MM.1S (cell line): ENCODE measurements at regions not wholly inside any gene's neighbourhood (a gene's known extent, or its start where the extent isn't known, plus 50 kb on each side); places are given as distances from the start of the nearest gene placed in this dataset.

Source experiments
- DNase-seq: peaks from one replicate; pipeline ENCODE4 v3.0.0-alpha.2; 2015
- H2AFZ ChIP-seq: fragments of 300-600 bp; sonication (generic); 2 replicates; pipeline ENCODE4 v1.6.0; 2016; ENCODE audit warnings: antibody characterized with exemption, low read length
- H3F3A ChIP-seq: fragments of 300-600 bp; sonication (generic); 2 replicates; pipeline ENCODE4 v1.6.1; 2016; ENCODE audit warnings: mild to moderate bottlenecking, antibody characterized with exemption, low read length, moderate library complexity, mixed read lengths; ENCODE audit not compliant: insufficient read depth
- H3K27ac ChIP-seq: fragments of 300-600 bp; sonication (generic); 2 replicates; pipeline ENCODE4 v1.5.1; 2016; ENCODE audit warnings: mild to moderate bottlenecking, low read length
- H3K27me3 ChIP-seq: fragments of 300-600 bp; sonication (generic); replicated peaks from 2 replicates; pipeline ENCODE4 v1.6.0; 2016; ENCODE audit warnings: low read length; ENCODE audit not compliant: insufficient read depth
- H3K36me3 ChIP-seq: fragments of 300-600 bp; sonication (generic); replicated peaks from 2 replicates; pipeline ENCODE4 v1.6.1; 2016; ENCODE audit warnings: mild to moderate bottlenecking, low read length, mixed read lengths; ENCODE audit not compliant: insufficient read depth
- H3K4me1 ChIP-seq: fragments of 300-600 bp; sonication (generic); 2 replicates; pipeline ENCODE4 v1.6.1; 2016; ENCODE audit warnings: low read length, mixed read lengths
- H3K4me2 ChIP-seq: fragments of 300-600 bp; sonication (generic); 2 replicates; pipeline ENCODE4 v1.6.0; 2016; ENCODE audit warnings: low read depth, low read length
- H3K4me3 ChIP-seq: fragments of 300-600 bp; sonication (generic); 2 replicates; pipeline ENCODE4 v1.5.1; 2016; ENCODE audit warnings: low read length, mixed read lengths
- H3K79me2 ChIP-seq: fragments of 300-600 bp; sonication (generic); 2 replicates; pipeline ENCODE4 v1.6.1; 2016; ENCODE audit warnings: mixed run types, low read length, mixed read lengths
- H3K9ac ChIP-seq: fragments of 300-600 bp; sonication (generic); 2 replicates; pipeline ENCODE4 v1.6.1; 2016; ENCODE audit warnings: low read length, mixed read lengths
- H3K9me2 ChIP-seq: fragments of 300-600 bp; sonication (generic); replicated peaks from 2 replicates; pipeline ENCODE4 v1.6.1; 2016; ENCODE audit warnings: mild to moderate bottlenecking, low read length, mixed read lengths; ENCODE audit not compliant: insufficient read depth
- H3K9me3 ChIP-seq: fragments of 300-600 bp; sonication (generic); replicated peaks from 2 replicates; pipeline ENCODE4 v1.6.1; 2016; ENCODE audit warnings: mild to moderate bottlenecking, low read length, mixed read lengths; ENCODE audit not compliant: insufficient read depth
- H4K20me1 ChIP-seq: fragments of 300-600 bp; sonication (generic); 2 replicates; pipeline ENCODE4 v1.6.1; 2016; ENCODE audit warnings: mild to moderate bottlenecking, low read length, moderate library complexity, mixed read lengths; ENCODE audit not compliant: insufficient read depth
- CTCF ChIP-seq: fragments of 300-600 bp; sonication (generic); IDR thresholded peaks from 2 replicates; pipeline ENCODE4 v1.5.1; 2016; ENCODE audit warnings: antibody characterized with exemption, low read length, mixed read lengths
- EZH2 ChIP-seq: fragments of 300-600 bp; sonication (generic); optimal IDR thresholded peaks from 2 replicates; pipeline ENCODE3; 2017; ENCODE audit warnings: low read depth, mild to moderate bottlenecking, antibody characterized with exemption, low read length, mixed read lengths
- EZH2phosphoT487 ChIP-seq: fragments of 300-600 bp; sonication (generic); IDR thresholded peaks from 2 replicates; pipeline ENCODE4 v1.6.1; 2018; ENCODE audit warnings: antibody characterized with exemption, low read length

- no peaks in the 10 kb centered on the region for H3K4me1 ChIP-seq
- no peaks in the 10 kb centered on the region for H4K20me1 ChIP-seq
- no peak overlapping the region for H2AFZ ChIP-seq
- H3K4me2 ChIP-seq = no peak overlapping the region
- no peaks in the 10 kb centered on the region for H3K9me3 ChIP-seq
- no peaks in the 10 kb centered on the region for H3K36me3 ChIP-seq
- no peak overlapping the region for H3K4me3 ChIP-seq
- no peaks in the 10 kb centered on the region for H3K9me2 ChIP-seq
- no peak for DNase-seq
- no peaks in the 10 kb centered on the region for H3K27me3 ChIP-seq
- H3K79me2 ChIP-seq = no peaks in the 10 kb centered on the region
- H3K27ac ChIP-seq = no peak overlapping the region
- no peak overlapping the region for H3K9ac ChIP-seq
- TF ChIP-seq EZH2 (no peak), CTCF (no peak), EZH2phosphoT487 (no peak)
- no peaks in the 10 kb centered on the region for H3F3A ChIP-seq
Observed at GRCh38 chr18:54772056-54772455, 56.2 kb upstream of the RAB27B start.

- Histone ChIP-seq H4K20me1 (no peaks in the 10 kb centered on the region), H3K27me3 (no peaks in the 10 kb centered on the region), H3K4me2 (no peak overlapping the region), H3K79me2 (no peaks in the 10 kb centered on the region), H3K4me1 (no peaks in the 10 kb centered on the region), H3F3A (no peaks in the 10 kb centered on the region), H3K9me2 (no peaks in the 10 kb centered on the region), H3K27ac (no peak overlapping the region), H3K9me3 (no peaks in the 10 kb centered on the region), H2AFZ (no peak overlapping the region), H3K4me3 (no peak overlapping the region), H3K36me3 (no peaks in the 10 kb centered on the region), H3K9ac (no peak overlapping the region)
- no peak for DNase-seq
- TF ChIP-seq EZH2phosphoT487 (no peak), EZH2 (no peak), CTCF (no peak)
Observed at GRCh38 chr18:54774423-54774822, 53.9 kb upstream of the RAB27B start.

- Histone ChIP-seq H3K9me2 (no peaks in the 10 kb centered on the region), H3K79me2 (no peaks in the 10 kb centered on the region), H3K9ac (no peak overlapping the region), H2AFZ (no peak overlapping the region), H3K4me2 (no peak overlapping the region), H4K20me1 (no peaks in the 10 kb centered on the region), H3K27me3 (no peaks in the 10 kb centered on the region), H3F3A (no peaks in the 10 kb centered on the region), H3K27ac (no peak overlapping the region), H3K4me1 (no peaks in the 10 kb centered on the region), H3K4me3 (no peak overlapping the region), H3K36me3 (no peaks in the 10 kb centered on the region), H3K9me3 (no peaks in the 10 kb centered on the region)
- no peak for TF ChIP-seq EZH2
- no peak for TF ChIP-seq EZH2phosphoT487
- no peak for TF ChIP-seq CTCF
- DNase-seq = no peak
Observed at GRCh38 chr18:54774981-54775665, 53.2 kb upstream of the RAB27B start.
